PC-3 (cell line): ENCODE measurements at regions not wholly inside any gene's neighbourhood (a gene's known extent, or its start where the extent isn't known, plus 50 kb on each side); places are given as distances from the start of the nearest gene placed in this dataset.
A peak's percentile ranks its signal among the peaks of the same experiment; 100 is the strongest.

Experiments used
- ATAC-seq: fragments of 200-7000 bp; cut with Tn5 transposase; 2 replicates; pipeline ENCODE4 v1.9.1; 2020; ENCODE audit warnings: mild to moderate bottlenecking, moderate library complexity
- BruUV-seq: library from RNA; stranded (reverse); fragments of 400-500 nt; replicated peaks from 2 replicates; lab custom pipeline; 2021; lab: Mats Ljungman, UMichigan
- CTCF ChIA-PET: fragments of 300-600 bp; sonication (Branson Sonifier 250); formaldehyde crosslinking; loops from one replicate; lab custom pipeline; 2022; ENCODE audit warnings: antibody characterized with exemption; lab: Charles Lee
- POLR2A ChIA-PET: fragments of 300-600 bp; sonication (Branson Sonifier 250); formaldehyde crosslinking; loops from one replicate; lab custom pipeline; 2022; ENCODE audit warnings: antibody characterized with exemption; ENCODE audit not compliant: unreplicated experiment; lab: Charles Lee
- DNase-seq: peaks from one replicate; pipeline ENCODE4 v3.0.0-alpha.2; 2015
- H2AFZ ChIP-seq: fragments of 300-600 bp; sonication (generic); 2 replicates; pipeline ENCODE4 v1.6.0; 2016; ENCODE audit warnings: antibody characterized with exemption, low read length
- H3F3A ChIP-seq: fragments of 300-600 bp; sonication (generic); one replicate; pipeline ENCODE4 v1.6.0; 2017; ENCODE audit warnings: antibody characterized with exemption, low read length, control low read depth, mild to moderate bottlenecking; ENCODE audit not compliant: unreplicated experiment
- H3K27ac ChIP-seq: fragments of 300-600 bp; sonication (generic); 2 replicates; pipeline ENCODE4 v1.5.1; 2016; ENCODE audit warnings: mild to moderate bottlenecking, low read length
- H3K27me3 ChIP-seq: fragments of 300-600 bp; sonication (generic); 2 replicates; pipeline ENCODE4 v1.6.1; 2016; ENCODE audit warnings: low read length, mixed read lengths
- H3K36me3 ChIP-seq: fragments of 300-600 bp; sonication (generic); 2 replicates; pipeline ENCODE4 v1.6.1; 2016; ENCODE audit warnings: low read depth, mixed run types, low read length, mixed read lengths
- H3K4me1 ChIP-seq: fragments of 300-600 bp; sonication (generic); 2 replicates; pipeline ENCODE4 v1.5.1; 2016; ENCODE audit warnings: low read length; ENCODE audit not compliant: insufficient read depth
- H3K4me2 ChIP-seq: fragments of 300-600 bp; sonication (generic); 2 replicates; pipeline ENCODE4 v1.6.0; 2016; ENCODE audit warnings: low read length
- H3K4me3 ChIP-seq: fragments of 300-600 bp; sonication (generic); 2 replicates; pipeline ENCODE4 v1.5.1; 2016; ENCODE audit warnings: mild to moderate bottlenecking, low read length, mixed read lengths
- H3K79me2 ChIP-seq: fragments of 300-600 bp; sonication (generic); 2 replicates; pipeline ENCODE4 v1.6.1; 2017; ENCODE audit warnings: low read length, mixed read lengths
- H3K9ac ChIP-seq: fragments of 300-600 bp; sonication (generic); 2 replicates; pipeline ENCODE4 v1.6.0; 2016; ENCODE audit warnings: mild to moderate bottlenecking, low read length
- H3K9me2 ChIP-seq: fragments of 300-600 bp; sonication (generic); replicated peaks from 2 replicates; pipeline ENCODE4 v1.6.1; 2016; ENCODE audit warnings: mixed run types, low read length, mixed read lengths
- H3K9me3 ChIP-seq: fragments of 300-600 bp; sonication (generic); 2 replicates; pipeline ENCODE4 v1.6.1; 2016; ENCODE audit warnings: low read length, mixed read lengths
- H4K20me1 ChIP-seq: fragments of 300-600 bp; sonication (generic); 2 replicates; pipeline ENCODE4 v1.6.1; 2016; ENCODE audit warnings: low read length, mixed read lengths
- EZH2 ChIP-seq: fragments of 300-600 bp; sonication (generic); IDR thresholded peaks from one replicate; pipeline ENCODE4 v1.6.1; 2017; ENCODE audit warnings: antibody characterized with exemption, mild to moderate bottlenecking, low read length; ENCODE audit not compliant: unreplicated experiment
- EZH2phosphoT487 ChIP-seq: fragments of 300-600 bp; sonication (generic); IDR thresholded peaks from 2 replicates; pipeline ENCODE4 v1.6.1; 2018; ENCODE audit warnings: mild to moderate bottlenecking, antibody characterized with exemption, low read length, borderline replicate concordance
- intact Hi-C: fragments of 100-400 bp; cut with micrococcal nuclease; formaldehyde crosslinking; loops from 2 replicates; pipeline ENCODE4 v1.9.0; 2023
- TF ChIP-seq, protein P1 (sequence below): fragments of 300-600 bp; sonication (generic); conservative IDR thresholded peaks from 2 replicates; pipeline ENCODE4 v1.5.1; 2017; ENCODE audit warnings: antibody characterized with exemption, low read depth, mild to moderate bottlenecking, low read length

DNA sequence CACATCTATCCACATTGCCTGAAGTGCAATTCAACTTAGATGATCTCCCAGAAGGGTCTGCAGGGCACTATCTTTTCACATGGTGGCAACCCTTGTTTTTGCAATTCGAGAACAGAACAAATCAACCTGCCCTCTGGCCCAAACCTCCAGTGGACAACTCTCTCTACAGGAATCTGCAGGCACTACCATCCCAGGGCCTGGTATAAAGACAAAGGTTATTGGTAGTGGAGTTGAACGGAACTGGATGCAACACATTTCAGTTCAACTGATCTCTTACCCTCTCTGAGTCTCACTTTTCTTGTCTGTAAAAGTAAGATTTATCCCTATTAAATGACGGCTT lies 153.2 kb upstream of the EGFLAM start:
- no peaks in the 10 kb centered on the region for H4K20me1 ChIP-seq
- H3K4me1 ChIP-seq, result no peaks in the 10 kb centered on the region
- H3K36me3 ChIP-seq, result no peaks in the 10 kb centered on the region
- POLR2A ChIA-PET, result no interaction called here
- ATAC-seq (no peak), DNase-seq (no peak)
- no peak overlapping the region for H3K27ac ChIP-seq
- intact Hi-C loops, result no loop called here
- H3K9me2 ChIP-seq, result no peaks in the 10 kb centered on the region
- peaks cover 16% of the 10 kb centered on the region; the same call in 1 of the 2 replicates for H3K27me3 ChIP-seq
- no peaks in the 10 kb centered on the region for H3K79me2 ChIP-seq
- TF ChIP-seq EZH2, result no peak
- TF ChIP-seq EZH2phosphoT487, result no peak
- no peak overlapping the region for H3K4me3 ChIP-seq
- BruUV-seq, result no TSS peak
- H3K4me2 ChIP-seq, result no peak overlapping the region
- H3K9me3 ChIP-seq, result no peaks in the 10 kb centered on the region
- H2AFZ ChIP-seq, result no peak overlapping the region
- H3F3A ChIP-seq, result no peaks in the 10 kb centered on the region
- no peak overlapping the region for H3K9ac ChIP-seq
- CTCF ChIA-PET, result no interaction called here

- CTCF ChIA-PET, result no interaction called here
- no peak overlapping the region for H3K27ac ChIP-seq
- H3K9ac ChIP-seq, result no peak overlapping the region
- no peaks in the 10 kb centered on the region for H3K9me2 ChIP-seq
- H3F3A ChIP-seq, result no peaks in the 10 kb centered on the region
- no TSS peak for BruUV-seq
- H3K4me1 ChIP-seq, result no peaks in the 10 kb centered on the region
- H4K20me1 ChIP-seq, result no peaks in the 10 kb centered on the region
- H2AFZ ChIP-seq, result no peak overlapping the region
- no peaks in the 10 kb centered on the region for H3K36me3 ChIP-seq
- ATAC-seq (no peak), DNase-seq (peak; percentile 30)
- no peaks in the 10 kb centered on the region for H3K79me2 ChIP-seq
- no peak overlapping the region for H3K4me3 ChIP-seq
- H3K27me3 ChIP-seq, result peaks cover 18% of the 10 kb centered on the region; the same call in 1 of the 2 replicates
- no peak overlapping the region for H3K4me2 ChIP-seq
- POLR2A ChIA-PET, result no interaction called here
- TF ChIP-seq EZH2phosphoT487 (no peak), EZH2 (no peak)
- TF ChIP-seq, protein P1, sequence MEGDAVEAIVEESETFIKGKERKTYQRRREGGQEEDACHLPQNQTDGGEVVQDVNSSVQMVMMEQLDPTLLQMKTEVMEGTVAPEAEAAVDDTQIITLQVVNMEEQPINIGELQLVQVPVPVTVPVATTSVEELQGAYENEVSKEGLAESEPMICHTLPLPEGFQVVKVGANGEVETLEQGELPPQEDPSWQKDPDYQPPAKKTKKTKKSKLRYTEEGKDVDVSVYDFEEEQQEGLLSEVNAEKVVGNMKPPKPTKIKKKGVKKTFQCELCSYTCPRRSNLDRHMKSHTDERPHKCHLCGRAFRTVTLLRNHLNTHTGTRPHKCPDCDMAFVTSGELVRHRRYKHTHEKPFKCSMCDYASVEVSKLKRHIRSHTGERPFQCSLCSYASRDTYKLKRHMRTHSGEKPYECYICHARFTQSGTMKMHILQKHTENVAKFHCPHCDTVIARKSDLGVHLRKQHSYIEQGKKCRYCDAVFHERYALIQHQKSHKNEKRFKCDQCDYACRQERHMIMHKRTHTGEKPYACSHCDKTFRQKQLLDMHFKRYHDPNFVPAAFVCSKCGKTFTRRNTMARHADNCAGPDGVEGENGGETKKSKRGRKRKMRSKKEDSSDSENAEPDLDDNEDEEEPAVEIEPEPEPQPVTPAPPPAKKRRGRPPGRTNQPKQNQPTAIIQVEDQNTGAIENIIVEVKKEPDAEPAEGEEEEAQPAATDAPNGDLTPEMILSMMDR, result no peak
- intact Hi-C loops, result no loop called here
- no peaks in the 10 kb centered on the region for H3K9me3 ChIP-seq
These were observed 153.7 kb upstream of the EGFLAM start for GRCh38 chr5:38104497-38105230.

- H4K20me1 ChIP-seq, result no peaks in the 10 kb centered on the region
- no peaks in the 10 kb centered on the region for H3K4me1 ChIP-seq
- H3K27ac ChIP-seq, result no peak overlapping the region
- no peak for ATAC-seq
- H3K27me3 ChIP-seq, result peaks cover 11% of the 10 kb centered on the region; the same call in 1 of the 2 replicates
- H3F3A ChIP-seq, result no peaks in the 10 kb centered on the region
- TF ChIP-seq, protein P1, result no peak
- TF ChIP-seq EZH2phosphoT487 (no peak), EZH2 (no peak)
- no peaks in the 10 kb centered on the region for H3K9me3 ChIP-seq
- DNase-seq, result no peak
- no peaks in the 10 kb centered on the region for H3K79me2 ChIP-seq
- no TSS peak for BruUV-seq
- H2AFZ ChIP-seq, result no peak overlapping the region
- POLR2A ChIA-PET, result no interaction called here
- no peak overlapping the region for H3K9ac ChIP-seq
- no peak overlapping the region for H3K4me2 ChIP-seq
- CTCF ChIA-PET, result no interaction called here
- no peak overlapping the region for H3K4me3 ChIP-seq
- H3K9me2 ChIP-seq, result no peaks in the 10 kb centered on the region
- intact Hi-C loops, result no loop called here
- H3K36me3 ChIP-seq, result no peaks in the 10 kb centered on the region
These were observed 156.5 kb upstream of the EGFLAM start for GRCh38 chr5:38101897-38102296.
